HCT116 (cell line): ENCODE measurements at regions not wholly inside any gene's neighbourhood (a gene's known extent, or its start where the extent isn't known, plus 50 kb on each side); places are given as distances from the start of the nearest gene placed in this dataset.
A peak's percentile ranks its signal among the peaks of the same experiment; 100 is the strongest.

Experiments
- ATAC-seq: fragments of 200-7000 bp; cut with Tn5 transposase; 2 replicates; pipeline ENCODE4 v1.9.1; 2020; ENCODE audit warnings: mild to moderate bottlenecking, moderate library complexity
- BruUV-seq: library from RNA; stranded (reverse); fragments of 400-500 nt; replicated peaks from 2 replicates; lab custom pipeline; 2021; lab: Mats Ljungman, UMichigan
- CTCF ChIA-PET: fragments of 300-600 bp; sonication (Branson Sonifier 250); formaldehyde crosslinking; loops from one replicate; lab custom pipeline; 2021; ENCODE audit warnings: antibody characterized with exemption; lab: Charles Lee
- POLR2A ChIA-PET: fragments of 300-600, 350-600 bp; sonication (Branson Sonifier 250); formaldehyde crosslinking; loops from one replicate; lab custom pipeline; 2021; ENCODE audit warnings: antibody characterized with exemption; lab: Charles Lee
- RAD21 ChIA-PET, 2 experiments: fragments of 300-600 bp; sonication (Branson Sonifier 250); formaldehyde crosslinking; loops; one replicate each; lab custom pipeline; 2023; ENCODE audit warnings: low total read pairs in 2 of 2; ENCODE audit not compliant: uncharacterized antibody in 2 of 2, unreplicated experiment in 2 of 2, low non-redundant PET in 1 of 2; lab: Charles Lee
- DNase-seq: peaks from one replicate; pipeline ENCODE4 v3.0.0-alpha.2; 2010; ENCODE audit warnings: low read depth, low spot score
- H2AFZ ChIP-seq: fragments of 200-600 bp; shearing (Covaris generic), sonication (generic); 2 replicates; pipeline ENCODE4 v1.6.1; 2017; ENCODE audit warnings: low read depth, mixed run types, mixed read lengths, antibody characterized with exemption, low read length; ENCODE audit not compliant: poor library complexity, severe bottlenecking
- H3K27ac ChIP-seq: 2 replicates; pipeline ENCODE4 v1.5.1; 2012; ENCODE audit warnings: low read depth, low read length
- H3K27me3 ChIP-seq: fragments of 200-600 bp; sonication (generic); 2 replicates; pipeline ENCODE4 v1.6.1; 2016; ENCODE audit warnings: mixed run types, low read length, mixed read lengths; ENCODE audit not compliant: insufficient read depth
- H3K36me3 ChIP-seq, 2 experiments: fragments of 200-500 bp in 1 of 2; fragments of 200-600 bp in 1 of 2; sonication (Bioruptor generic) in 1 of 2; sonication (generic) in 1 of 2; 2 replicates each; pipeline versions ENCODE4 v1.5.1 to v1.6.1; 2014 to 2016; ENCODE audit warnings: low read length in 2 of 2, inconsistent platforms in 1 of 2, mixed read lengths in 1 of 2, mixed run types in 1 of 2; ENCODE audit not compliant: insufficient read depth in 2 of 2, control insufficient read depth in 1 of 2
- H3K4me1 ChIP-seq, 2 experiments: fragments of 200-600 bp in 1 of 2; sonication (generic) in 1 of 2; 2 replicates each; pipeline versions ENCODE4 v1.5.1 to v1.6.1; 2012 to 2017; ENCODE audit warnings: low read length in 2 of 2, inconsistent platforms in 1 of 2, mild to moderate bottlenecking in 1 of 2, mixed read lengths in 1 of 2, mixed run types in 1 of 2, moderate library complexity in 1 of 2; ENCODE audit not compliant: insufficient read depth in 2 of 2, control insufficient read depth in 1 of 2
- H3K4me2 ChIP-seq: fragments of 200-600 bp; sonication (generic); 2 replicates; pipeline ENCODE4 v1.6.1; 2017; ENCODE audit warnings: mixed run types, low read length, mixed read lengths
- H3K4me3 ChIP-seq, 2 experiments: fragments of 200-600 bp in 1 of 2; sonication (generic) in 1 of 2; replicated peaks in 1 of 2; 2 replicates each; pipeline ENCODE4 v1.5.1; 2011 to 2016; ENCODE audit warnings: low read length in 2 of 2, control low read depth in 1 of 2, low read depth in 1 of 2, mild to moderate bottlenecking in 1 of 2, mixed read lengths in 1 of 2, mixed run types in 1 of 2
- H3K79me2 ChIP-seq: fragments of 200-600 bp; sonication (generic); 2 replicates; pipeline ENCODE4 v1.6.1; 2017; ENCODE audit warnings: mild to moderate bottlenecking, mixed run types, low read length, moderate library complexity, mixed read lengths; ENCODE audit not compliant: insufficient read depth
- H3K9ac ChIP-seq: fragments of 200-600 bp; sonication (generic); 2 replicates; pipeline ENCODE4 v1.6.1; 2016; ENCODE audit warnings: low read length, mixed read lengths
- H3K9me2 ChIP-seq: fragments of 200-600 bp; sonication (generic), shearing (Covaris generic); 2 replicates; pipeline ENCODE4 v1.6.1; 2017; ENCODE audit warnings: mixed run types, mild to moderate bottlenecking, moderate library complexity; ENCODE audit not compliant: insufficient read depth
- H3K9me3 ChIP-seq, 2 experiments: fragments of 200-500 bp in 1 of 2; fragments of 200-600 bp in 1 of 2; sonication (Bioruptor generic) in 1 of 2; sonication (generic) in 1 of 2; 2 replicates each; pipeline ENCODE4 v1.6.1; 2014 to 2017; ENCODE audit warnings: low read length in 2 of 2, mixed read lengths in 2 of 2, inconsistent platforms in 1 of 2, low read depth in 1 of 2, mild to moderate bottlenecking in 1 of 2, mixed run types in 1 of 2, moderate library complexity in 1 of 2; ENCODE audit not compliant: control insufficient read depth in 1 of 2, insufficient read depth in 1 of 2
- H4K20me1 ChIP-seq: fragments of 200-600 bp; sonication (generic), shearing (Covaris generic); 2 replicates; pipeline ENCODE4 v1.6.1; 2017; ENCODE audit warnings: mixed run types, mild to moderate bottlenecking, moderate library complexity; ENCODE audit not compliant: insufficient read depth
- ATF3 ChIP-seq: IDR thresholded peaks from 2 replicates; pipeline ENCODE4 v1.6.1; 2012
- CEBPB ChIP-seq: IDR thresholded peaks from 2 replicates; pipeline ENCODE4 v1.6.1; 2012; ENCODE audit warnings: low read depth
- ELF1 ChIP-seq: IDR thresholded peaks from 2 replicates; pipeline ENCODE4 v1.6.1; 2012; ENCODE audit warnings: low read depth, borderline replicate concordance
- FOSL1 ChIP-seq: IDR thresholded peaks from 2 replicates; pipeline ENCODE4 v1.6.1; 2012; ENCODE audit warnings: low read depth
- JUND ChIP-seq: IDR thresholded peaks from 2 replicates; pipeline ENCODE4 v1.6.1; 2012
- POLR2A ChIP-seq: IDR thresholded peaks from 2 replicates; pipeline ENCODE4 v1.7.0; 2011; ENCODE audit warnings: borderline replicate concordance; ENCODE audit not compliant: insufficient read depth, insufficient read length; ENCODE audit errors: extremely low read depth
- POLR2AphosphoS5 ChIP-seq: IDR thresholded peaks from 2 replicates; pipeline ENCODE4 v1.6.1; 2011; ENCODE audit warnings: mild to moderate bottlenecking, low read depth, low read length, moderate library complexity
- SRF ChIP-seq: IDR thresholded peaks from 2 replicates; pipeline ENCODE4 v1.6.1; 2012; ENCODE audit warnings: low read depth
- TCF7L2 ChIP-seq: IDR thresholded peaks from 2 replicates; pipeline ENCODE4 v1.7.0; 2011; ENCODE audit warnings: borderline replicate concordance, inconsistent platforms; ENCODE audit not compliant: insufficient read depth, insufficient read length; ENCODE audit errors: extremely low read depth
- ZFX ChIP-seq: fragments of 450-650 bp; IDR thresholded peaks from 2 replicates; pipeline ENCODE4 v1.6.1; 2017
- intact Hi-C: fragments of 100-400 bp; cut with micrococcal nuclease; formaldehyde crosslinking; loops from 2 replicates; pipeline ENCODE4 v1.10.0; 2022
- TF ChIP-seq, protein P1 (sequence below): IDR thresholded peaks from 2 replicates; pipeline ENCODE4 v1.6.1; 2011; ENCODE audit warnings: mild to moderate bottlenecking, low read length, moderate library complexity; ENCODE audit not compliant: insufficient replicate concordance; ENCODE audit errors: extremely low read depth

GRCh38 chr13:24107955-24108614 is 52.4 kb upstream of the SPATA13 start:
- H3K4me3 ChIP-seq: no peak overlapping the region
- no peaks in the 10 kb centered on the region for H3K9me3 ChIP-seq
- no peaks in the 10 kb centered on the region for H3K27me3 ChIP-seq
- no peaks in the 10 kb centered on the region; a peak in 1 of 4 replicates for H3K4me1 ChIP-seq
- no peak overlapping the region for H2AFZ ChIP-seq
- ChIA-PET RAD21 (no interaction called here), CTCF (no interaction called here), POLR2A (no interaction called here)
- ATAC-seq: peak; percentile 53; the same call in 1 of the 2 replicates
- no peak overlapping the region for H3K4me2 ChIP-seq
- no peaks in the 10 kb centered on the region for H3K36me3 ChIP-seq
- no peak overlapping the region for H3K27ac ChIP-seq
- no peak for DNase-seq
- no peak overlapping the region for H3K9ac ChIP-seq
- no peaks in the 10 kb centered on the region for H4K20me1 ChIP-seq
- intact Hi-C loops: no loop called here
- H3K79me2 ChIP-seq: no peaks in the 10 kb centered on the region
- no TSS peak for BruUV-seq
- H3K9me2 ChIP-seq: no peaks in the 10 kb centered on the region
- TF ChIP-seq POLR2A (no peak), ELF1 (no peak), JUND (no peak), TCF7L2 (no peak), POLR2AphosphoS5 (no peak), FOSL1 (no peak), SRF (no peak), ATF3 (no peak), CEBPB (no peak), ZFX (no peak)
- TF ChIP-seq, protein P1, sequence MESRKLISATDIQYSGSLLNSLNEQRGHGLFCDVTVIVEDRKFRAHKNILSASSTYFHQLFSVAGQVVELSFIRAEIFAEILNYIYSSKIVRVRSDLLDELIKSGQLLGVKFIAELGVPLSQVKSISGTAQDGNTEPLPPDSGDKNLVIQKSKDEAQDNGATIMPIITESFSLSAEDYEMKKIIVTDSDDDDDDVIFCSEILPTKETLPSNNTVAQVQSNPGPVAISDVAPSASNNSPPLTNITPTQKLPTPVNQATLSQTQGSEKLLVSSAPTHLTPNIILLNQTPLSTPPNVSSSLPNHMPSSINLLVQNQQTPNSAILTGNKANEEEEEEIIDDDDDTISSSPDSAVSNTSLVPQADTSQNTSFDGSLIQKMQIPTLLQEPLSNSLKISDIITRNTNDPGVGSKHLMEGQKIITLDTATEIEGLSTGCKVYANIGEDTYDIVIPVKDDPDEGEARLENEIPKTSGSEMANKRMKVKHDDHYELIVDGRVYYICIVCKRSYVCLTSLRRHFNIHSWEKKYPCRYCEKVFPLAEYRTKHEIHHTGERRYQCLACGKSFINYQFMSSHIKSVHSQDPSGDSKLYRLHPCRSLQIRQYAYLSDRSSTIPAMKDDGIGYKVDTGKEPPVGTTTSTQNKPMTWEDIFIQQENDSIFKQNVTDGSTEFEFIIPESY: no peak
